ENCODE measurements at regions not wholly inside any gene's neighbourhood (a gene's known extent, or its start where the extent isn't known, plus 50 kb on each side); places are given as distances from the start of the nearest gene placed in this dataset.

DNA sequence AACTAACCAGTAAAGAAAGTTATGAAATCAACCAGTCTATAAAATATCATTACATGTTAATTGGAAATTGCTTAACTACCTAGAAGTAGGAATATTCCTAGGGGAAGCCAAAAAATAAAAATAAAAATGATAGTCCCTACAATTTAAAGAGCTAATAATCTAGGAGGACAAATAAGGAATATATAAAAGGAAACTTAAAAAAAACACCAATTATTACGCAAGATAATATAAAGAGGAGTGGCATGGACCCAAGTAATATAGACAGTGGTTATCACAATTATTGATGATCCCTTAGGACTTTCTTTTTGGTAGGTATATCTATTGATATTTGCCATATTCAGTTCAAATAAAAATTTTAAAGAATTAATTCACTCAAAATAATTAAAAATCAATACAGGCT, 498.7 kb downstream of the SOX5 start:
- TF ChIP-seq, protein P1, sequence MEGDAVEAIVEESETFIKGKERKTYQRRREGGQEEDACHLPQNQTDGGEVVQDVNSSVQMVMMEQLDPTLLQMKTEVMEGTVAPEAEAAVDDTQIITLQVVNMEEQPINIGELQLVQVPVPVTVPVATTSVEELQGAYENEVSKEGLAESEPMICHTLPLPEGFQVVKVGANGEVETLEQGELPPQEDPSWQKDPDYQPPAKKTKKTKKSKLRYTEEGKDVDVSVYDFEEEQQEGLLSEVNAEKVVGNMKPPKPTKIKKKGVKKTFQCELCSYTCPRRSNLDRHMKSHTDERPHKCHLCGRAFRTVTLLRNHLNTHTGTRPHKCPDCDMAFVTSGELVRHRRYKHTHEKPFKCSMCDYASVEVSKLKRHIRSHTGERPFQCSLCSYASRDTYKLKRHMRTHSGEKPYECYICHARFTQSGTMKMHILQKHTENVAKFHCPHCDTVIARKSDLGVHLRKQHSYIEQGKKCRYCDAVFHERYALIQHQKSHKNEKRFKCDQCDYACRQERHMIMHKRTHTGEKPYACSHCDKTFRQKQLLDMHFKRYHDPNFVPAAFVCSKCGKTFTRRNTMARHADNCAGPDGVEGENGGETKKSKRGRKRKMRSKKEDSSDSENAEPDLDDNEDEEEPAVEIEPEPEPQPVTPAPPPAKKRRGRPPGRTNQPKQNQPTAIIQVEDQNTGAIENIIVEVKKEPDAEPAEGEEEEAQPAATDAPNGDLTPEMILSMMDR (conservative IDR thresholded peaks at IDR 0.05 in 1 of 2, IDR thresholded peaks at IDR 0.05 in 1 of 2; ENCODE audit: low read depth in 1 of 2, low read length in 2 of 2), result no peak
- TF ChIP-seq EZH2 (IDR thresholded peaks at IDR 0.05; ENCODE audit: low read length, missing control alignments), result no peak
